ENCODE measurements at regions not wholly inside any gene's neighbourhood (a gene's known extent, or its start where the extent isn't known, plus 50 kb on each side); places are given as distances from the start of the nearest gene placed in this dataset.

DNA sequence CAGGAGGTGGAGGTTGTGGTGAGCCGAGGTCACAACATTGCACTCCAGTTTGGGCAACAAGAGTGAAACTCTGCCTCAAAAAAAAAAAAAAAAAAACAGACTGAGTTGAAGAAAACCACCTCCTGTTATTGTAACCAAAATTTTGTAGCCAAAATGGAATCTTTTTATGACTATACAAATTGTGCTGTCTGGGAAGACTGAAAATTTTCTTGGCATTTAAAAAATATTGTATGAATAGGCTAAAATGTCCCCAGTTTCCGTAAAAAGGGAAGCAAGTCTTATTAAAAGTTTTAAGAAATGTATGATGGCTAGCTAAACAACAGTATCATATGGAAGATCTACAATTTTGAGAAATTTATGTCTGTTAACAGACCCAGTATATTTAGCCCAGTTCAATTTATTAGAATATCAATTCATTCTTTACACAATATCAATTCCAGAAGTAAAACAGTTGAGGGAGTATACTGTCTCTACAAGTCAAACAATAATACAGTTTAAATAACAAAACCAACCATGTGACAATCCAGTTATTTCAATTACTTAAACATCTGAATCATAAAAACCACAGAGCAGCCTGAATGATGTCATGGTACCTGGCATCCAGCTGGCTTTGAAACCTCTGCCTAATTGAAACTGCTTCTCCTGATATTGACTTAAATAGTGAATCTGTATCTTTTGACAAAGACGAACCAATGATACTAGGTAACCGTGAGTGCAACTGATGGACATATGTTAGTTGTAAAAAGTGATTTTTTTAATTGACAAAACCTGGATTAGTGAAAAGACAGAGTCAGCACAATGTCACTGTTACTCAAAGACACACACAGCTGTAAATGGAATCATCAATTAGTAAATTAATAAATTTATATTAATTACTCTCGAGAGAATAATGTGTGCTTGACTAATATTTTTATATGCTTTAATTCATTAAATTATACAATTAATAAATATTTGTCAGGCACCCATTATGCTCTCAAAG is 166.6 kb upstream of the MARCKS start:
- H3K4me1 Mint-ChIP-seq: no peaks in the 10 kb centered on the region
- no peak overlapping the region for H3K4me3 Mint-ChIP-seq
- H3K9me3 Mint-ChIP-seq: no peaks in the 10 kb centered on the region
- POLR2A ChIA-PET: no interaction called here
- DNase-seq (no peak), ATAC-seq (replicated peaks in 1 of 4) (no peak)
- no peaks in the 10 kb centered on the region for H3K36me3 Mint-ChIP-seq
- Histone ChIP-seq H3K4me1 (ENCODE audit: control insufficient read depth in 1 of 2, extremely low read depth in 1 of 2, insufficient read depth in 2 of 2, low read length in 2 of 2) (no peaks in the 10 kb centered on the region), H3K27ac (ENCODE audit: low read length) (no peak overlapping the region), H3K36me3 (ENCODE audit: control insufficient read depth in 2 of 2, extremely low read depth in 1 of 2, insufficient read depth in 1 of 2, low read length in 1 of 2) (no peaks in the 10 kb centered on the region), H3K9me3 (no peaks in the 10 kb centered on the region), H3K27me3 (replicated peaks in 1 of 2; ENCODE audit: control insufficient read depth in 2 of 2, extremely low read depth in 1 of 2, insufficient read depth in 2 of 2, low read length in 1 of 2) (no peaks in the 10 kb centered on the region), H3K4me3 (ENCODE audit: control insufficient read depth in 1 of 2, extremely low read depth in 1 of 2, low read length in 1 of 2) (no peak overlapping the region)
- peaks cover 3 to 5% of the 10 kb centered on the region in 2 donors for H3K27me3 Mint-ChIP-seq
- no CpG with 5 or more reads among the region's 5 CpGs for WGBS (ENCODE audit: insufficient coverage)
- H3K27ac Mint-ChIP-seq: no peak overlapping the region
- CTCF ChIA-PET: no interaction called here

DNA sequence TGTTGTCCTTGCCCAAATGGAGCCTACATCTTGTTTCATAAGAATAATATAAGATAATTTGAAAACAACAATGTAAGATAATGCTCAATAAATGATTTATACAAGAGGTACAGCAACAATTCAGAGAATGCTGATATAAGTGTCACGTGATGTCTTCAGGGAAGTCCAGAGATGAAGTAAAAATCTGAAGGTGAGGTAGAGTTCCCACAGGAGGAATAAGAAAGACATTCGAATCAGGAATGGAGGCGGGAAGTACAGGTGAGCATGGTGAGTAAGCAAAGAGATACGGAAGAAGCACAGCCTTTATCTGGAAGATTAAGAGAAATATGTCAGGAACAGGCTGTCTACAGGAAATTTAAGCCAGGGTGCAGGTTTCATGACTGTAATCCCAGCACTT is 165.9 kb upstream of the MARCKS start:
- Histone ChIP-seq H3K9me3 (no peaks in the 10 kb centered on the region), H3K4me1 (ENCODE audit: control insufficient read depth in 1 of 2, extremely low read depth in 1 of 2, insufficient read depth in 2 of 2, low read length in 2 of 2) (no peaks in the 10 kb centered on the region), H3K27me3 (replicated peaks in 1 of 2; ENCODE audit: control insufficient read depth in 2 of 2, extremely low read depth in 1 of 2, insufficient read depth in 2 of 2, low read length in 1 of 2) (no peaks in the 10 kb centered on the region), H3K27ac (ENCODE audit: low read length) (no peak overlapping the region), H3K4me3 (ENCODE audit: control insufficient read depth in 1 of 2, extremely low read depth in 1 of 2, low read length in 1 of 2) (no peak overlapping the region), H3K36me3 (ENCODE audit: control insufficient read depth in 2 of 2, extremely low read depth in 1 of 2, insufficient read depth in 1 of 2, low read length in 1 of 2) (no peaks in the 10 kb centered on the region)
- no peak for ATAC-seq (replicated peaks in 1 of 4)
- DNase-seq: no peak
- no peaks in the 10 kb centered on the region for H3K36me3 Mint-ChIP-seq
- WGBS (ENCODE audit: insufficient coverage): 91% methylated on average over 4 of the region's 4 CpGs
- no peaks in the 10 kb centered on the region for H3K9me3 Mint-ChIP-seq
- H3K27ac Mint-ChIP-seq: no peak overlapping the region
- ChIA-PET POLR2A (no interaction called here), CTCF (no interaction called here)
- no peaks in the 10 kb centered on the region for H3K4me1 Mint-ChIP-seq
- no peak overlapping the region for H3K4me3 Mint-ChIP-seq
- H3K27me3 Mint-ChIP-seq: peaks cover 3 to 5% of the 10 kb centered on the region in 2 donors

DNA sequence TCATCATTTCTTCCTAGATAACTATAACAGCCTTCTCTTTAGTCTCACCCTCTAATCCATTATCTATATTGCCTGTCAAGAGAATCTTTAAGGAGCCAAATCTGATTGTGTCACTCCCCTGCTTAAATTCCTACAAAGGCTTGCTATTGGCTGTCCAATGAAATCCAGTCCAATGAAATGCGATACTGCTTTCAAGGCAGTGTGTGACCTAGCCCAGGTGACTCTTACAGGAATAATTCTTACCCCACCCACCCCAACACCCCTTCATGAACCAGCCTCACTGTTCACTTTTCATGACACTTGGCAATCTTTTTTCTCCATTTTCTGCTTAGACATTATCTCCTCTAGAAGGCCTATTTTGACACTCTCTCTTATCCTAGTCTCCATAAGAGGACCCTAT is 163.3 kb upstream of the MARCKS start:
- H3K4me3 Mint-ChIP-seq: no peak overlapping the region
- H3K36me3 ChIP-seq (ENCODE audit: control insufficient read depth in 2 of 2, extremely low read depth in 1 of 2, insufficient read depth in 1 of 2, low read length in 1 of 2): no peaks in the 10 kb centered on the region
- no peaks in the 10 kb centered on the region for H3K4me1 ChIP-seq (ENCODE audit: control insufficient read depth in 1 of 2, extremely low read depth in 1 of 2, insufficient read depth in 2 of 2, low read length in 2 of 2)
- no peaks in the 10 kb centered on the region for H3K36me3 Mint-ChIP-seq
- ChIA-PET CTCF (interaction anchor here in 1 of 2 donors (0.7 kb wide), 1 partner anchor 51 kb away, joined by 7 read pairs; no protein-coding TSS in a partner anchor), POLR2A (no interaction called here)
- ATAC-seq (replicated peaks in 1 of 4): no peak
- no peaks in the 10 kb centered on the region for H3K27me3 ChIP-seq (replicated peaks in 1 of 2; ENCODE audit: control insufficient read depth in 2 of 2, extremely low read depth in 1 of 2, insufficient read depth in 2 of 2, low read length in 1 of 2)
- H3K9me3 Mint-ChIP-seq: no peaks in the 10 kb centered on the region
- no peak overlapping the region for H3K27ac ChIP-seq (ENCODE audit: low read length)
- no peaks in the 10 kb centered on the region for H3K4me1 Mint-ChIP-seq
- H3K9me3 ChIP-seq: no peaks in the 10 kb centered on the region
- no peaks in the 10 kb centered on the region for H3K27me3 Mint-ChIP-seq
- H3K27ac Mint-ChIP-seq: no peak overlapping the region
- WGBS (ENCODE audit: insufficient coverage): 100% methylated on average over 1 of the region's 1 CpG
- no peak overlapping the region for H3K4me3 ChIP-seq (ENCODE audit: control insufficient read depth in 1 of 2, extremely low read depth in 1 of 2, low read length in 1 of 2)
- no peak for DNase-seq

DNA sequence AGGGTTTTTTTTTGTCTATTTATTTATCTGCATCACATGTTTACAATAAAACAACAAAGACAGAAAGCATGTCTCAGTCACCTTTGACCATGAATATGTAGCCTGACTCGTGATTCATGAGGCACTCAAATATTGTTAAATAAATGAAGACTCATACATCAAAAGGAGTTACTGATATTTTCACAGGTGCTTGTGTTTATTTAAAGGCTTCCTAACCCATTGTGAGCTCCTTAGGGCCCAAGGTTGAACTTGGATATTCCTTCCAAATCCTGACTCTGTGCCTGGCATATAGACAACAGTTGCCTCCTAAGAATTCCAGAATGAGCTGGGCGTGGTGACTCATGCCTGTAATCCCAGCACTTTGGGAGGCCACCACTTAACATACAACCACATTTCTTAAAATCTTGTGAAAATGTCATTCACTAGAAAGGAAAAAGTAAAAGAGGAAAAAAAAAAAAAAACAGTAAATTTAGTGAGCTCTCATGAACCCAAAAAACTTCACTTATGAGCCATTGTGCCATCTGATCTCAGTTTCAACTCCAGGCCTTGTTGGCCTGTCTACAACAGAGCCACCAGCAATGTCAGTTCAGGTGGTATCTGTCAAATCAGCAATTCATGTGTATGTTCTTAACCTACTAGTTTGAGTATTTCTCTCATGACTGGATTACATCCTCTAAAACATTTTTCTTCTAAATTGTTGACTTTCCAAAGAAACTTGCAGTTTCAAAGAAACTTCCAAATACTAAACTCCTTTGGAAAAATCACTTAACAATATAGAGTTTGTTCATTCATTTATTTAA is 162.7 kb upstream of the MARCKS start:
- POLR2A ChIA-PET: no interaction called here

DNA sequence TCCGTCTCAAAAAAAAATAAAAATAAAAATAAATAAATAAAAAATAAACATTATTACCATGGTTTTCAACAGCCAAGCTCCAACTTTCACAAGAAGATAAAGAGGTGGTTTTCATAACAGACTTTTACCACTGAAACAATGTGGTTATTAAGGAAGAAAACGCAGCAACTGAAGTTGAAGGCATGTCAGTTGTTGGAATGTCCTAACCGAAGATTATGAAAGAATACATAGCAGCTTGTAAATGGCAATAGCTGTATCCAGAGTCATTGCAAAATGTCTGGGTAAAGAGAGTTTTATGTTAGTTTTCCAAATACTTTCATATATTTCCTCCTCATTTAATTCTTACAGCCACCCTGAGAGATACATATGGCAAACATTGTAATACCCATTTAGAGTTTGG is 161.6 kb upstream of the MARCKS start:
- H3K4me3 Mint-ChIP-seq: no peak overlapping the region
- no peaks in the 10 kb centered on the region for H3K27me3 Mint-ChIP-seq
- no peak overlapping the region for H3K27ac ChIP-seq (ENCODE audit: low read length)
- H3K4me1 Mint-ChIP-seq: no peaks in the 10 kb centered on the region
- no peaks in the 10 kb centered on the region for H3K36me3 ChIP-seq (ENCODE audit: control insufficient read depth in 2 of 2, extremely low read depth in 1 of 2, insufficient read depth in 1 of 2, low read length in 1 of 2)
- ChIA-PET POLR2A (no interaction called here), CTCF (no interaction called here)
- H3K4me3 ChIP-seq (ENCODE audit: control insufficient read depth in 1 of 2, extremely low read depth in 1 of 2, low read length in 1 of 2): no peak overlapping the region
- no CpG with 5 or more reads among the region's 3 CpGs for WGBS (ENCODE audit: insufficient coverage)
- no peak overlapping the region for H3K27ac Mint-ChIP-seq
- H3K9me3 Mint-ChIP-seq: no peaks in the 10 kb centered on the region
- no peaks in the 10 kb centered on the region for H3K4me1 ChIP-seq (ENCODE audit: control insufficient read depth in 1 of 2, extremely low read depth in 1 of 2, insufficient read depth in 2 of 2, low read length in 2 of 2)
- DNase-seq (no peak), ATAC-seq (replicated peaks in 1 of 4) (no peak)
- H3K9me3 ChIP-seq: no peaks in the 10 kb centered on the region
- no peaks in the 10 kb centered on the region for H3K27me3 ChIP-seq (replicated peaks in 1 of 2; ENCODE audit: control insufficient read depth in 2 of 2, extremely low read depth in 1 of 2, insufficient read depth in 2 of 2, low read length in 1 of 2)
- H3K36me3 Mint-ChIP-seq: no peaks in the 10 kb centered on the region

More for the DNA sequence above, 162.7 kb upstream of the MARCKS start:
- Histone ChIP-seq H3K27ac (ENCODE audit: low read length) (no peak overlapping the region), H3K27me3 (replicated peaks in 1 of 2; ENCODE audit: control insufficient read depth in 2 of 2, extremely low read depth in 1 of 2, insufficient read depth in 2 of 2, low read length in 1 of 2) (no peaks in the 10 kb centered on the region), H3K4me1 (ENCODE audit: control insufficient read depth in 1 of 2, extremely low read depth in 1 of 2, insufficient read depth in 2 of 2, low read length in 2 of 2) (no peaks in the 10 kb centered on the region), H3K4me3 (ENCODE audit: control insufficient read depth in 1 of 2, extremely low read depth in 1 of 2, low read length in 1 of 2) (no peak overlapping the region), H3K9me3 (no peaks in the 10 kb centered on the region), H3K36me3 (ENCODE audit: control insufficient read depth in 2 of 2, extremely low read depth in 1 of 2, insufficient read depth in 1 of 2, low read length in 1 of 2) (no peaks in the 10 kb centered on the region)
- H3K27ac Mint-ChIP-seq: no peak overlapping the region
- no peak for DNase-seq
- WGBS (ENCODE audit: insufficient coverage): no CpG with 5 or more reads among the region's 2 CpGs
- no peaks in the 10 kb centered on the region for H3K9me3 Mint-ChIP-seq
- no peak overlapping the region for H3K4me3 Mint-ChIP-seq
- no peak for ATAC-seq (replicated peaks in 1 of 4)
- H3K36me3 Mint-ChIP-seq: no peaks in the 10 kb centered on the region
- CTCF ChIA-PET: interaction anchor here in 1 of 2 donors (0.7 kb wide), 1 partner anchor 51 kb away, joined by 7 read pairs; no protein-coding TSS in a partner anchor
- H3K4me1 Mint-ChIP-seq: no peaks in the 10 kb centered on the region
- H3K27me3 Mint-ChIP-seq: no peaks in the 10 kb centered on the region

DNA sequence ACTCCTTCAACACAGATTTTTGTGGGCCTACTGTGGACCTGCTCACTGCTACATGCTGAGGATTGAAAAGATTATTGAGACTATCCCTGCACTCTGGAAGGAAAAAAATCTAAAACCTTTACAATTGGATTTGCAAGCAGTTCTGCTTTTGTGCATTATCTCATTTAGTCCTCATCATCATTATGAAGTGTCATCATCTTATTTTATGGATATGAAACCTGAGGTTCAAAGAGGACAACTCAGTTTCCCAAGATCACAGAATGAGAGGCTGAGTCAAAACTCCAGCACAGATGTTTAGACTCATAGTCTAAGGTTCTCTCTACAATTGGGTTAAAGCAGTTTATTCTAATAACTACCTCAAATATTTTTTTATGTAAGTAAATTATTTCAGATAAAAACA is 160.2 kb upstream of the MARCKS start:
- Mint-ChIP-seq H3K4me3 (no peak overlapping the region), H3K9me3 (no peaks in the 10 kb centered on the region), H3K36me3 (no peaks in the 10 kb centered on the region), H3K27ac (no peak overlapping the region), H3K27me3 (no peaks in the 10 kb centered on the region), H3K4me1 (no peaks in the 10 kb centered on the region)
- ATAC-seq (replicated peaks in 1 of 4) (no peak), DNase-seq (no peak)
- POLR2A ChIA-PET: no interaction called here
- H3K27me3 ChIP-seq (replicated peaks in 1 of 2; ENCODE audit: control insufficient read depth in 2 of 2, extremely low read depth in 1 of 2, insufficient read depth in 2 of 2, low read length in 1 of 2): no peaks in the 10 kb centered on the region
- H3K9me3 ChIP-seq: no peaks in the 10 kb centered on the region
- no peak overlapping the region for H3K27ac ChIP-seq (ENCODE audit: low read length)
- CTCF ChIA-PET: no interaction called here
- no peaks in the 10 kb centered on the region for H3K4me1 ChIP-seq (ENCODE audit: control insufficient read depth in 1 of 2, extremely low read depth in 1 of 2, insufficient read depth in 2 of 2, low read length in 2 of 2)
- no peaks in the 10 kb centered on the region for H3K36me3 ChIP-seq (ENCODE audit: control insufficient read depth in 2 of 2, extremely low read depth in 1 of 2, insufficient read depth in 1 of 2, low read length in 1 of 2)
- no peak overlapping the region for H3K4me3 ChIP-seq (ENCODE audit: control insufficient read depth in 1 of 2, extremely low read depth in 1 of 2, low read length in 1 of 2)
